ENCODE measurements at regions not wholly inside any gene's neighbourhood (a gene's known extent, or its start where the extent isn't known, plus 50 kb on each side); places are given as distances from the start of the nearest gene placed in this dataset.

DNA sequence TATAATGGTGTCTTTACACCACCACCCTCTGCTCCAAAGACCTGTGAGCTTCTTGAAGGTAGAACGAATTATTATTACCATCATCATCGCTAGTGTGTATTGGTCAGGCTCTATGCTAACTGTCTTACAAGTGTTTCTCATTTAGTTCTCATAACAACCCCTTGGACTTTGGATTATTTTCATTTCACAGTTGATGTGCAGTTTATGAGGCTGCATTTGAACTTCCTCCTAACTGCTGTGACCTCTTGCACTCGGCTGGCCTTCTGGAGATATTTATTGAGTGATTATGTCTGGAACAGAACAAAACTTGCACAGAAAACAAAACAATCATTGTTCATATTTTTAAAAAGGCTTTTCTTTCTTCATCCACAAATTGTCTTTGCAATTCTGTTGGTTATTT lies 306.3 kb upstream of the SGCD start:
- H3K4me1 ChIP-seq (ENCODE audit: control insufficient read depth in 1 of 2, insufficient read depth in 2 of 2, low read length in 2 of 2), result no peaks in the 10 kb centered on the region; a peak in 1 of 4 replicates
- no peaks in the 10 kb centered on the region for H3K36me3 ChIP-seq (ENCODE audit: control insufficient read depth in 1 of 2, insufficient read depth in 2 of 2, low read length in 2 of 2)
- DNase-seq (ENCODE audit: low read depth, low spot score), result no peak
- ATAC-seq, result no peak
- no TSS peak for BruUV-seq (replicated peaks)
- H4K20me1 ChIP-seq (ENCODE audit: insufficient read depth), result no peaks in the 10 kb centered on the region
- peaks cover 0 to 3% of the 10 kb centered on the region in 2 experiments; a peak in 2 of 4 replicates for H3K9me3 ChIP-seq (ENCODE audit: control insufficient read depth in 1 of 2, insufficient read depth in 1 of 2, low read depth in 1 of 2, low read length in 2 of 2)
- H3K9ac ChIP-seq (ENCODE audit: low read length), result no peak overlapping the region
- RAD21 ChIA-PET (ENCODE audit: low non-redundant PET in 1 of 2, low total read pairs in 2 of 2, uncharacterized antibody in 2 of 2, unreplicated experiment in 2 of 2), result no interaction called here
- H3K4me2 ChIP-seq (ENCODE audit: low read length), result no peak overlapping the region
- H3K4me3 ChIP-seq (replicated peaks in 1 of 2; ENCODE audit: low read depth in 1 of 2, low read length in 2 of 2), result no peak overlapping the region
- no peaks in the 10 kb centered on the region for H3K79me2 ChIP-seq (ENCODE audit: insufficient read depth, low read length)
- H3K27ac ChIP-seq (ENCODE audit: low read depth, low read length), result no peak overlapping the region
- no peaks in the 10 kb centered on the region for H3K9me2 ChIP-seq (ENCODE audit: insufficient read depth)
- POLR2A ChIA-PET, result no interaction called here
- CTCF ChIA-PET, result no interaction called here
- intact Hi-C loops (cut with micrococcal nuclease), result no loop called here
- no peaks in the 10 kb centered on the region for H3K27me3 ChIP-seq (ENCODE audit: insufficient read depth, low read length)
- TF ChIP-seq FOSL1 (IDR thresholded peaks at IDR 0.05; ENCODE audit: low read depth) (no peak), EZH2 (IDR thresholded peaks at IDR 0.05) (no peak), SP1 (IDR thresholded peaks at IDR 0.05; ENCODE audit: low read depth) (no peak), CBX3 (IDR thresholded peaks at IDR 0.05; ENCODE audit: low read depth) (no peak), POLR2AphosphoS5 (IDR thresholded peaks at IDR 0.05; ENCODE audit: low read depth, low read length) (no peak), RAD21 (IDR thresholded peaks at IDR 0.05; ENCODE audit: low read depth) (no peak), TCF7L2 (IDR thresholded peaks at IDR 0.05; ENCODE audit: borderline replicate concordance, extremely low read depth, insufficient read depth, insufficient read length) (no peak), SIN3A (IDR thresholded peaks at IDR 0.05; ENCODE audit: low read depth) (no peak)
- TF ChIP-seq, protein P1, sequence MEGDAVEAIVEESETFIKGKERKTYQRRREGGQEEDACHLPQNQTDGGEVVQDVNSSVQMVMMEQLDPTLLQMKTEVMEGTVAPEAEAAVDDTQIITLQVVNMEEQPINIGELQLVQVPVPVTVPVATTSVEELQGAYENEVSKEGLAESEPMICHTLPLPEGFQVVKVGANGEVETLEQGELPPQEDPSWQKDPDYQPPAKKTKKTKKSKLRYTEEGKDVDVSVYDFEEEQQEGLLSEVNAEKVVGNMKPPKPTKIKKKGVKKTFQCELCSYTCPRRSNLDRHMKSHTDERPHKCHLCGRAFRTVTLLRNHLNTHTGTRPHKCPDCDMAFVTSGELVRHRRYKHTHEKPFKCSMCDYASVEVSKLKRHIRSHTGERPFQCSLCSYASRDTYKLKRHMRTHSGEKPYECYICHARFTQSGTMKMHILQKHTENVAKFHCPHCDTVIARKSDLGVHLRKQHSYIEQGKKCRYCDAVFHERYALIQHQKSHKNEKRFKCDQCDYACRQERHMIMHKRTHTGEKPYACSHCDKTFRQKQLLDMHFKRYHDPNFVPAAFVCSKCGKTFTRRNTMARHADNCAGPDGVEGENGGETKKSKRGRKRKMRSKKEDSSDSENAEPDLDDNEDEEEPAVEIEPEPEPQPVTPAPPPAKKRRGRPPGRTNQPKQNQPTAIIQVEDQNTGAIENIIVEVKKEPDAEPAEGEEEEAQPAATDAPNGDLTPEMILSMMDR (IDR thresholded peaks at IDR 0.05 in 2 of 3, conservative IDR thresholded peaks at IDR 0.05 in 1 of 3; ENCODE audit: borderline replicate concordance in 1 of 3, insufficient read depth in 1 of 3, low read depth in 2 of 3, low read length in 2 of 3), result no peak
- TF ChIP-seq, protein P2, sequence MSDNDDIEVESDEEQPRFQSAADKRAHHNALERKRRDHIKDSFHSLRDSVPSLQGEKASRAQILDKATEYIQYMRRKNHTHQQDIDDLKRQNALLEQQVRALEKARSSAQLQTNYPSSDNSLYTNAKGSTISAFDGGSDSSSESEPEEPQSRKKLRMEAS (IDR thresholded peaks at IDR 0.05), result no peak
- TF ChIP-seq, protein P3, sequence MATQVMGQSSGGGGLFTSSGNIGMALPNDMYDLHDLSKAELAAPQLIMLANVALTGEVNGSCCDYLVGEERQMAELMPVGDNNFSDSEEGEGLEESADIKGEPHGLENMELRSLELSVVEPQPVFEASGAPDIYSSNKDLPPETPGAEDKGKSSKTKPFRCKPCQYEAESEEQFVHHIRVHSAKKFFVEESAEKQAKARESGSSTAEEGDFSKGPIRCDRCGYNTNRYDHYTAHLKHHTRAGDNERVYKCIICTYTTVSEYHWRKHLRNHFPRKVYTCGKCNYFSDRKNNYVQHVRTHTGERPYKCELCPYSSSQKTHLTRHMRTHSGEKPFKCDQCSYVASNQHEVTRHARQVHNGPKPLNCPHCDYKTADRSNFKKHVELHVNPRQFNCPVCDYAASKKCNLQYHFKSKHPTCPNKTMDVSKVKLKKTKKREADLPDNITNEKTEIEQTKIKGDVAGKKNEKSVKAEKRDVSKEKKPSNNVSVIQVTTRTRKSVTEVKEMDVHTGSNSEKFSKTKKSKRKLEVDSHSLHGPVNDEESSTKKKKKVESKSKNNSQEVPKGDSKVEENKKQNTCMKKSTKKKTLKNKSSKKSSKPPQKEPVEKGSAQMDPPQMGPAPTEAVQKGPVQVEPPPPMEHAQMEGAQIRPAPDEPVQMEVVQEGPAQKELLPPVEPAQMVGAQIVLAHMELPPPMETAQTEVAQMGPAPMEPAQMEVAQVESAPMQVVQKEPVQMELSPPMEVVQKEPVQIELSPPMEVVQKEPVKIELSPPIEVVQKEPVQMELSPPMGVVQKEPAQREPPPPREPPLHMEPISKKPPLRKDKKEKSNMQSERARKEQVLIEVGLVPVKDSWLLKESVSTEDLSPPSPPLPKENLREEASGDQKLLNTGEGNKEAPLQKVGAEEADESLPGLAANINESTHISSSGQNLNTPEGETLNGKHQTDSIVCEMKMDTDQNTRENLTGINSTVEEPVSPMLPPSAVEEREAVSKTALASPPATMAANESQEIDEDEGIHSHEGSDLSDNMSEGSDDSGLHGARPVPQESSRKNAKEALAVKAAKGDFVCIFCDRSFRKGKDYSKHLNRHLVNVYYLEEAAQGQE (IDR thresholded peaks at IDR 0.05; ENCODE audit: low read depth), result no peak
- H2AFZ ChIP-seq (ENCODE audit: low read depth, low read length, poor library complexity, severe bottlenecking), result no peak overlapping the region
